T1000 (cell line): ENCODE measurements at regions not wholly inside any gene's neighbourhood (a gene's known extent, or its start where the extent isn't known, plus 50 kb on each side); places are given as distances from the start of the nearest gene placed in this dataset.
"Not testable (repeated sequence)": the region's sequence is repeated elsewhere in the genome, so short reads cannot be mapped to it uniquely, and the experiment has no call there.

Experiments
- DNase-seq: peaks from one replicate; lab custom pipeline; 2025; ENCODE audit warnings: mixed read lengths; lab: John Stamatoyannopoulos, UW

DNA sequence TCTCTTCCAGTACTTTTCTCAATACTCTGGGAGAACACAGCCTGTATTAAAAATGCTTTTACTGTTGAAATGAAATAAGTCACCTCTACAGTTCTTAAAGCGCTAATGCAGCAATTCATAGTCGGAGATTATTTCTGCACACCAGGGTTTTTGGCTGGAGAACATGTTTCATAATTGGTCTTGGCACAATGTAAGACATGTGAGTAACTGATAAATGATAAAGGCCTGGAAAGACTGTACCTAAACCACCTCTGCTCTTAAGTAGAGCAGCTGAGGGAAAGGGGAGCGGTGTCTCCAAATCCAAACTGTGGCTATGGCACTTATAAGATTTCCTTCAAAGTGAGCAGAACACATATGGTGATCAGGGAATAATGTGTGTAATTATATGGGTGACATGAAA is 390.3 kb upstream of the MBL2 start:
- DNase-seq, result no peak

DNA sequence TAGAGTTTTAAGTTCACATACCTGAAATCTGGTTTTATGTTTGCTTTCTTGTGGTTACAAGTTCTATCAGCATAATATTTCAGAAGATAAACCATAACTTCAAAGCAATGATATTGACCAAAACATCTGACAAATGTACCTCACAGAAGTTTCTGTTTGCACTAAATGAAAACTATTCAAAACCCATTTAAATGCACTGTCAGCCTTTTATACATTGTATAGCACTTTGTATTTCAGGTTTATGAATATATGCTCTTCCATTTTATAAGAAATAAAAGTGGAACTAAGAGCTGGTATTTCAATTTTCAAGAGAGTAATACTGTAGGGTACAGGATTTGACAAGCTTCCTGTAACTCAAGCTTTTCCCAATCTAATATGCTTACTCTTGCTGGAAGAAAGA is 388.6 kb upstream of the MBL2 start:
- no peak for DNase-seq

- DNase-seq, result not testable (repeated sequence)
Measured at GRCh38 chr10:53155674-53156073, 383.1 kb upstream of the MBL2 start.

GRCh38 chr10:53153831-53154230 is 381.2 kb upstream of the MBL2 start:
- DNase-seq, result no peak

DNA sequence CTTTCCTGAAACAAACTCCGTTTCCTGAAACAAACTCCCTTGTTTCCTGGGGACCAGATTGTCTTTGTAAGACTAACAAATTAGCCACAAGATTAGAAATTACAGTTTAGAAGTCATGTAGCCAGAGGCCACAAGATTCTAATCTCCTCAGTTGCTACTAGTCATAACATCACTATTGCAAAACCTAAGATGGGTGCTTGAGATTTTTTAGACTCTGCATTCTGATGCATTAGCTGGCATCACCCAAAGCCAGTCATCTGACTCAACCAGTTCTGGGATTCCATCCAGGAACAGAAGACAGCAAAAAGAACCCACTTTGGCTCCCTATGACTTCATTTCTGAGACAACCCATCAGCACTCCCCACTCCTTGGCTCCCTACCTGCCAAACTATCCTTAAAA is 367.9 kb upstream of the MBL2 start:
- DNase-seq, result peak; percentile 45

- DNase-seq, result no peak
Measured at GRCh38 chr10:53135897-53136253, 363.3 kb upstream of the MBL2 start.

DNA sequence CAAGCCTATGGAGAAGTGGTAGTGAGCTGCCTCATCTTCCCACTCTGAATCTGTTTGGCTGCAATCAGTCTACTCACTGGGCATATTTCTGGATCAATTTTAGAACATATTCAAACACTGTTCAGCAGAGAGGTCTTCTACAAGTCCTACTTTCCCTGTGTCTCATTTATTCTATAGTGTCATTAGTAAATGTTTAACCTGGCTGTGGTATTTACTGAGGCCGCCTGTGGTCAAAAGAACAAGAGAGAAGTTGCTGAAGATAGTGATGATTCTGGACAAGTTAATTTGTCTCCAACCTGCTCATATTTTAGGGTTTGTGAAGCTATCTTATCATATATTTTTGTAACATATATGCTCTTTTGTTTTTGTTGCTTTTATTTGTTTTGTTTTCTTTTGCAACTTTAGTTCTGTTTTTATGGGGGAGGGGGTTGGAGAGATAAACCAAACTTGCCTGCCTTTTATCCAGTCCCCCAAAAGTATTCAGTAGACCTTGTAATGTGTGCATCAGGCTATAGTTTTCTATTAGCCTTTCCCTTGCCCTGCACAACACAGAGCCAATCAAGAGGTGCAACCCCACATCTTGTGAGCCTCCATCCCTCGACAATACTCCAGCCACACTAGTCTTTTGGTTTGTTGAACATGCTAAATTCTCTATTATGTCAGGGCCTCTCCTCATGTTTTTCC is 362.8 kb upstream of the MBL2 start:
- DNase-seq, result no peak

GRCh38 chr10:53134050-53134449 is 361.5 kb upstream of the MBL2 start:
- DNase-seq, result no peak

GRCh38 chr10:53130337-53130736 is 357.8 kb upstream of the MBL2 start:
- DNase-seq, result no peak

DNA sequence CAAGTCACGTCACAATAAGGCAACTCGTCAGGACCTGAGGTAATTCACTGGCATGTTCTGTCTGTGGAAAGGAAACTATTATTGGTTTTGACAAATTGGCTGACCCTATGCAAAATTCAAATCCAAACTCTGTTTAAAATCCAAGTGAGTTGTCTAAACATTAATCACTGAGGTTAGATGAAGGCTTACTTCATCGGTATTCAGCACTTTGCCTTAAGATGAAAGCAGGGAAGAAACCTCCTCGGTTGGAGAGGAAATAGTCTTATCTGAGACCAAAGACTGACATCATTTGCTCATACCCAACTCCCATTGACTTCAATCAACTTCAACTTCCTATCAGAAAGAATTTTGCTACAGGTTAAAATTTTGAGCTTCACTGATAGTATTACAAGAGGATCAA is 355.1 kb upstream of the MBL2 start:
- DNase-seq, result no peak

DNA sequence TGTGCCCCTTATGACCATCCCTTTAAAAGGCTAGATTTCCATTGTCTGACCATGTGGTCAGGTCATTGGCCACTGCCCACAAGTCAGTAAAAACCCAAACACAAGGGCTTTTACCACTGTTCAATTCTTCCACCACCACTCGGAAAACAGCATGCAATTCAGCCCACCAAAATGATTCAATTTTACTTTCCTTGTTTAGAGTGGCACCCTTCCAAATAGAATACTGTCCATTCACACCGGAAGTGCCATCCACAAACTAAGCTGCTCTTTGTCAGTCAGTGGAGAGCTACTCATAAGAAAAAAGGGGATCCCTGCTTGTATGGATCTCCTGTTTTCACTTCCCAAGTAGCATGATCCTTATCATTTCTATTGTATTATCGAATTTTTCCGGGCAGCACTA is 350.7 kb upstream of the MBL2 start:
- no peak for DNase-seq

- DNase-seq, result no peak
Measured at GRCh38 chr10:53122281-53122680, 349.7 kb upstream of the MBL2 start.

GRCh38 chr10:53115660-53116059 is 343.1 kb upstream of the MBL2 start:
- DNase-seq, result no peak

DNA sequence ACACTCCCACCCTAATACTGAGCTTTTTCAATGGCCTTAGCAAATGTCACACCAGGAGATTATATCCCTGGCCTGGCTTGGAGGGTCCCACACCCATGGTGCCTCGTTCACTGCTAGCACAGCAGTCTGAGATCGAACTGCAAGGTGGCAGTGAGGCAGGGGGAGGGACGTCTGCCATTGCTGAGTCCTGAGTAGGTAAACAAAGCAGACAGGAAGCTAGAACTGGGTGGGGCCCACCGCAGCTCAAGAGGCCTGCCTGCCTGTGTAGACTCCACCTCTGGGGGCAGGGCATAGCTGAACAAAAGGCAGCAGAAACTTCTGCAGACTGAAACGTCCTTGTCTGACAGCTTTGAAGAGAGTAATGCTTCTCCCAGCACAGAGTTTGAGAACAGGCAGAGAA is 338.9 kb upstream of the MBL2 start:
- no peak for DNase-seq

DNA sequence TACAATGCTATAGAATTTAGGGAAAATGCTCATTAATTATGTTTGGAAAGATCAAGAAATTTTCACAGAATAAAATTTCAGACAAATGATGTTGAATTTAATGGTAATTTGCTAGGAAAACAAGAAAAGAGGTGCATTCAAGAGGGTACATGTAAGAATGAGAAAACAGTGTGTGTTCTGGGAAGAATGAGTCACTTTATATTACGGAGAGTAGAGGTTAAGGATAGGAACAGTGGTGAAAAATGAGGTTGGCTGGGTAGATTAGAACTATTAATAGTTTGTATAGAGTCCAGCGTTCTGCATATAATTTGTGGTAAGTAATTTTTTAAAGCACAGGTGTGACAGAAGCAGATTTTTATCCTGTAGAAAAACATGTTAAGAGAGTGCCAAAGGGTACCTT is 336.7 kb upstream of the MBL2 start:
- no peak for DNase-seq

DNA sequence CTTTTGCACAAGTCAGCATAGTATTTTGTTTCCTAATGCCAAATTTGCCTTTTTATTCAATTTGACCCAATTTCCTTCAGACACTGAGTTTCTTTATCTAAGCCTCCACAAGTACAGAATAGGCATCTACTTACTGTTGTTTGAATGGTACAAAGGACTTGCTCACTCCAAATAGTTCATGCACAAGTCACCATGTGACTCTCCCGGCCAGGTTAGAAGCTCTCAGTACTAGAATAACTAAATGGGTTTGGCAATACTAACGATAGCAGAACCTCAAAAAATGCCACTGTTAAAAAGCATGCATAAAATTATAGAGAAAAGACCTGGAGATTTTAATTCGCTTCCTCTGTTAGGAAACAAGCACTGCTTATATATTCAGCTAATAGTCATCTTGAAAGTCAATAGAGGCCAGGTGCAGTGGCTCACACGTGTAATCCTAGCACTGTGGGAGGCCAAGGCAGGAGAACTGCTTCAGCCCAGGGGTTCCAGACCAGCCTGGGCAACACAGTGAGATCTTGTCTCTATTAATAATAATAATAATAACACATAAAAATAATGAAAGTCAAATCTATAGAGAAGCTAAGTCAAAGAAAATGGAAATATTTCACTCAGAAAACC is 335.8 kb upstream of the MBL2 start:
- DNase-seq, result no peak

- DNase-seq, result no peak
Measured at GRCh38 chr10:53107711-53108110, 335.1 kb upstream of the MBL2 start.

GRCh38 chr10:53102424-53102823 is 329.8 kb upstream of the MBL2 start:
- no peak for DNase-seq

DNA sequence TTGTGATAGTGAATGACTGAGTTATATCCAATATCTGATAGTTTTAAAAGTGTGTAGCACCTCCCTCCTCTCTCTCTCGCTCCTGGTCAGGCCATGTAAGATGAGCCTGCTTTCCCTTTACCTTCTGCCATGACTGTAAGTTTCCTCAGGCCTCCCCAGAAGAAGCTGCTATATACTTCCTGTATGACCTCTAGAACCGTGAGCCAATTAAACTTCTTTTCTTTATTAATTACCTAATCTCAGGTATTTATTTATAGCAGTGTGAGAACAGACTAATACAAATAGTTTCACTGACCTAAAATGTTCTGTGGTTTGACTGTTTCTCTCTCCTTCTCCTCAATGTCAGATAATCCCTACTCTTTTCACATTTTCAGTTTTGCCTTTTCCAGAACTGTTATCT is 321.3 kb upstream of the MBL2 start:
- no peak for DNase-seq

- no peak for DNase-seq
Measured at GRCh38 chr10:53091574-53091973, 319.0 kb upstream of the MBL2 start.

- no peak for DNase-seq
Measured at GRCh38 chr10:53088961-53089360, 316.4 kb upstream of the MBL2 start.

DNA sequence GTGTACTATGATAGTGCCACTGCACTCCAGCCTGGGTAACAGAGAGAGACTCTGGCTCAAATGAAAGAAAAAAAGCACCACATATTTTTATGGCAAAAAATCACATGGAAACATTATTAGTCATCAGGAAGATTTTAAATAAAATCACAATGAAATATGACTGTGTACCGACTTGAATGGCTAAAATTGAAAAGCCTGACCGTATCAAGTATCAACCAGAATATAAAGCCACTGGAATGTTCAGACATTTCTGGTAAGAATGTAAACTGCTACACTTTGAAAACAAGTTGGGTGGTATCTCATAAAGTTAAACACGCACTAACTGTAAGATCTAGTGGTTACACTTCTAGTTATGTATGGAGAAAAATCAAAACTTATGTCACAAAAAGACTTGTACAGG is 306.7 kb upstream of the MBL2 start:
- no peak for DNase-seq

- DNase-seq, result no peak
Measured at GRCh38 chr10:53076948-53077347, 304.4 kb upstream of the MBL2 start.

- no peak for DNase-seq
Measured at GRCh38 chr10:53075469-53075868, 302.9 kb upstream of the MBL2 start.
